HepG2 (cell line): ENCODE measurements at regions not wholly inside any gene's neighbourhood (a gene's known extent, or its start where the extent isn't known, plus 50 kb on each side); places are given as distances from the start of the nearest gene placed in this dataset.

Source experiments
- ATAC-seq: fragments of 200-7000 bp; cut with Tn5 transposase; 3 replicates; pipeline ENCODE4 v1.9.1; 2020; ENCODE audit warnings: mild to moderate bottlenecking, moderate library complexity
- BruUV-seq: library from RNA; stranded (reverse); fragments of 400-500 nt; replicated peaks from 2 replicates; lab custom pipeline; 2021; lab: Mats Ljungman, UMichigan
- CTCF ChIA-PET: fragments of 300-600 bp; formaldehyde crosslinking; extraction: SDS; loops from one replicate; lab custom pipeline; 2021; ENCODE audit warnings: low total read pairs, inconsistent platforms, low intra/inter-chr PET ratio; lab: Yijun Ruan, JAX
- POLR2A ChIA-PET: fragments of 350-600 bp; sonication (Branson Sonifier 250); formaldehyde crosslinking; loops from one replicate; lab custom pipeline; 2020; ENCODE audit warnings: antibody characterized with exemption, inconsistent platforms; lab: Yijun Ruan, JAX
- DNase-seq: peaks from one replicate; pipeline ENCODE4 v3.0.0-alpha.2; 2015; ENCODE audit warnings: low spot score
- FAIRE-seq: peaks from 3 replicates; lab custom pipeline; 2011; peaks lifted over from hg19 to GRCh38; lab: Jason Lieb, UNC
- H2AFZ ChIP-seq: one replicate; pipeline ENCODE4 v1.6.1; 2011; ENCODE audit warnings: low read length, inconsistent platforms
- H3K27ac ChIP-seq: fragments of 300-600 bp; 3 replicates; pipeline ENCODE4 v1.8.0; 2011; ENCODE audit warnings: mixed run types, mild to moderate bottlenecking, mixed read lengths, low read length, inconsistent platforms; ENCODE audit not compliant: insufficient read depth; ENCODE audit errors: extremely low read length
- H3K27me3 ChIP-seq, 2 experiments: fragments of 200-600 bp in 1 of 2; 2 replicates in 1 of 2; 3 replicates in 1 of 2; pipeline versions ENCODE4 v1.6.0 to v1.8.0; 2011; ENCODE audit warnings: low read length in 2 of 2, mild to moderate bottlenecking in 2 of 2, moderate library complexity in 2 of 2, inconsistent platforms in 1 of 2; ENCODE audit not compliant: insufficient read depth in 2 of 2, control insufficient read depth in 1 of 2
- H3K36me3 ChIP-seq, 2 experiments: fragments of 200-600 bp in 1 of 2; replicated peaks in 1 of 2; 2 replicates in 1 of 2; 3 replicates in 1 of 2; pipeline versions ENCODE4 v1.5.1 to v1.8.0; 2011; ENCODE audit warnings: low read length in 2 of 2, inconsistent platforms in 1 of 2; ENCODE audit not compliant: insufficient read depth in 2 of 2, control insufficient read depth in 1 of 2
- H3K4me1 ChIP-seq: 2 replicates; pipeline ENCODE4 v1.5.1; 2012; ENCODE audit warnings: low read length, inconsistent platforms; ENCODE audit not compliant: insufficient read depth
- H3K4me2 ChIP-seq: 2 replicates; pipeline ENCODE4 v1.6.0; 2011; ENCODE audit warnings: low read depth, low read length, inconsistent platforms
- H3K4me3 ChIP-seq, 3 experiments: fragments of 200-600 bp in 1 of 3; sonication (generic), shearing (Covaris generic) in 1 of 3; replicated peaks in 1 of 3; 2 replicates each; pipeline ENCODE4 v1.5.1; 2011 to 2016; ENCODE audit warnings: low read length in 3 of 3, inconsistent platforms in 2 of 3, low read depth in 2 of 3, mild to moderate bottlenecking in 2 of 3, control low read depth in 1 of 3, mixed read lengths in 1 of 3; ENCODE audit not compliant: insufficient read depth in 1 of 3
- H3K79me2 ChIP-seq: one replicate; pipeline ENCODE4 v1.6.1; 2011; ENCODE audit warnings: low read length, inconsistent platforms; ENCODE audit not compliant: insufficient read depth
- H3K9ac ChIP-seq: 2 replicates; pipeline ENCODE4 v1.6.0; 2011; ENCODE audit warnings: mild to moderate bottlenecking, low read depth, low read length, inconsistent platforms; ENCODE audit not compliant: insufficient read depth
- H3K9me3 ChIP-seq: 2 replicates; pipeline ENCODE4 v1.5.1; 2012; ENCODE audit warnings: mild to moderate bottlenecking, low read length
- H4K20me1 ChIP-seq: 2 replicates; pipeline ENCODE4 v1.6.0; 2011; ENCODE audit warnings: inconsistent platforms, mild to moderate bottlenecking, low read length, moderate library complexity; ENCODE audit not compliant: insufficient read depth
- JUND ChIP-seq: sonication (generic); formaldehyde crosslinking; IDR thresholded peaks from 2 replicates; pipeline ENCODE4 v1.8.0; 2022; ENCODE audit warnings: mild to moderate bottlenecking, missing genetic modification reagents
- KDM4B ChIP-seq: sonication (generic); formaldehyde crosslinking; IDR thresholded peaks from 2 replicates; pipeline ENCODE4 v1.4.0; 2020; ENCODE audit warnings: missing genetic modification reagents
- NONO ChIP-seq, 2 experiments: fragments of 450-650 bp in 1 of 2; sonication (generic) in 1 of 2; formaldehyde crosslinking in 1 of 2; IDR thresholded peaks in 1 of 2; conservative IDR thresholded peaks in 1 of 2; 2 replicates each; pipeline versions ENCODE4 v1.6.1 to v1.8.0; 2017 to 2022; ENCODE audit warnings: mild to moderate bottlenecking in 1 of 2, missing genetic modification reagents in 1 of 2, moderate library complexity in 1 of 2
- ZFP36L2 ChIP-seq: sonication (generic); formaldehyde crosslinking; IDR thresholded peaks from 2 replicates; pipeline ENCODE4 v1.4.0; 2020; ENCODE audit warnings: missing genetic modification reagents
- ZNF333 ChIP-seq: sonication (generic); formaldehyde crosslinking; IDR thresholded peaks from 2 replicates; pipeline ENCODE4 v1.4.0; 2020; ENCODE audit warnings: mild to moderate bottlenecking, missing genetic modification reagents, borderline replicate concordance
- ZNF354B ChIP-seq: sonication (generic); formaldehyde crosslinking; IDR thresholded peaks from 2 replicates; pipeline ENCODE4 v1.8.0; 2022; ENCODE audit warnings: mild to moderate bottlenecking, missing genetic modification reagents
- ZNF432 ChIP-seq: sonication (generic); formaldehyde crosslinking; IDR thresholded peaks from 2 replicates; pipeline ENCODE4 v1.5.0; 2020; ENCODE audit warnings: missing genetic modification reagents, mild to moderate bottlenecking, borderline replicate concordance
- ZNF570 ChIP-seq: sonication (generic); formaldehyde crosslinking; IDR thresholded peaks from 2 replicates; pipeline ENCODE4 v1.4.0; 2020; ENCODE audit warnings: mild to moderate bottlenecking, missing genetic modification reagents, borderline replicate concordance
- WGBS: methylation state at CpG from one replicate; pipeline ENCODE4 v1.1.6; 2017; ENCODE audit warnings: low lambda C conversion rate; 5-methylcytosine and 5-hydroxymethylcytosine counted together
- in situ Hi-C: cut with HindIII; loops from 2 replicates; pipeline ENCODE4 v1.10.0; 2017; ENCODE audit warnings: low pct_unique_long_range_greater_than_20kb; ENCODE audit not compliant: extremely low pct_ligation_motif_present
- intact Hi-C: fragments of 100-400 bp; cut with micrococcal nuclease; formaldehyde crosslinking; loops from one replicate; pipeline ENCODE4 v1.10.0; 2022; ENCODE audit not compliant: unreplicated experiment
- TF ChIP-seq, protein P1 (sequence below): sonication (generic); formaldehyde crosslinking; conservative IDR thresholded peaks from 2 replicates; pipeline ENCODE4 v1.8.1; 2023; ENCODE audit warnings: missing genetic modification reagents
- TF ChIP-seq, protein P2 (sequence below): sonication (generic); formaldehyde crosslinking; IDR thresholded peaks from 2 replicates; pipeline ENCODE4 v1.5.1; 2020; ENCODE audit warnings: mild to moderate bottlenecking, missing genetic modification reagents, borderline replicate concordance
- TF ChIP-seq, protein P3 (sequence below): sonication (generic); formaldehyde crosslinking; IDR thresholded peaks from 2 replicates; pipeline ENCODE4 v1.5.0; 2020; ENCODE audit warnings: mild to moderate bottlenecking, missing genetic modification reagents
- TF ChIP-seq, protein P4 (sequence below): sonication (generic); formaldehyde crosslinking; IDR thresholded peaks from 2 replicates; pipeline ENCODE4 v1.8.1; 2023; ENCODE audit warnings: mild to moderate bottlenecking, moderate library complexity, missing genetic modification reagents

DNA sequence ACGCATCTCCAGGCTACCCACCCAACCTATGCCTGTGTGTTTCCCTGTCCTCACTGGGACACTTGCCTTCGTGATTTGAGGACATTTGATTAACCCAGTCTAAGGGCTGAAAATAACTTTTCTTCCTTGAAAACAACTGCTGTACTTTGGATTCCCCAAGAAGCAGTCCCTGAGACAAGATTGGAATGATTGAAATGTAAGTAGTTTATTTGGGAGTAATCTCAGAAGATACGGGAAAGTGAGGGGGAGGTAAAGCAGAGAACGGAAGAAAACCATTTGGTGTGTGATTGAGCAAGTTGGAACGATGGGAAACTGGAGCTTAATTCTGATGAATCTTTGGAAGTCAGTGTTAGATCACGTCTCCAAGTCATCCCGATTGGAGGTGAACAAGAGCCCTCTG, 143.8 kb upstream of the LMCD1 start (continued):
- TF ChIP-seq ZFP36L2 (CRISPR knock-in tag) (no peak), JUND (CRISPR knock-in tag) (no peak), KDM4B (CRISPR knock-in tag) (no peak)

DNA sequence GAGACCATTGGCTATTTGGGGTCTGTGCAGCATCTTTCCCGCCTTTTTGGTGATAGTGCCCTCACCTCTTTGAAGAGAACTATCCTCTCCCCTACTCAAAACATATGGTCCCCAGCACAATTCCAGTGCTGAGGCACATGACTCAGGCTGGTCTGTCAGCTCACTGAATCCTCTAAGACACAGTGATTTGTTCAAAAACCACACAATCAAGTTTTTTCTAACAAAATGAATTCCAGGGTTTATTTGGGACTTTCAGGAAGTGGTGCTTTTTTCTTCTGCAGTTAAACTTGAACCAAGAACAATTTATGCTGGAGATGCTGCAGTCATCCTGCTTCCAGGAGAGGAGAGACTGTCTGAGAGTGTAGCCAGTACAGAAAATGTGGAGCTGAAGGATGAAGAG, 142.5 kb upstream of the LMCD1 start:
- no peaks in the 10 kb centered on the region for H3K36me3 ChIP-seq
- in situ Hi-C loops (no loop called here), intact Hi-C loops (no loop called here)
- WGBS, result 13% methylated on average over 1 of the region's 1 CpG
- no peak overlapping the region for H3K4me2 ChIP-seq
- ChIA-PET POLR2A (no interaction called here), CTCF (no interaction called here)
- ATAC-seq (no peak), FAIRE-seq (no peak), DNase-seq (no peak)
- H3K9ac ChIP-seq, result no peak overlapping the region
- no peaks in the 10 kb centered on the region for H3K4me1 ChIP-seq
- H3K4me3 ChIP-seq, result no peak overlapping the region
- H3K27me3 ChIP-seq, result no peaks in the 10 kb centered on the region; a peak in 1 of 5 replicates
- no peaks in the 10 kb centered on the region for H4K20me1 ChIP-seq
- H2AFZ ChIP-seq, result no peak overlapping the region
- H3K79me2 ChIP-seq, result no peaks in the 10 kb centered on the region
- H3K9me3 ChIP-seq, result no peaks in the 10 kb centered on the region
- BruUV-seq, result no TSS peak
- no peak overlapping the region for H3K27ac ChIP-seq
- TF ChIP-seq, protein P1, sequence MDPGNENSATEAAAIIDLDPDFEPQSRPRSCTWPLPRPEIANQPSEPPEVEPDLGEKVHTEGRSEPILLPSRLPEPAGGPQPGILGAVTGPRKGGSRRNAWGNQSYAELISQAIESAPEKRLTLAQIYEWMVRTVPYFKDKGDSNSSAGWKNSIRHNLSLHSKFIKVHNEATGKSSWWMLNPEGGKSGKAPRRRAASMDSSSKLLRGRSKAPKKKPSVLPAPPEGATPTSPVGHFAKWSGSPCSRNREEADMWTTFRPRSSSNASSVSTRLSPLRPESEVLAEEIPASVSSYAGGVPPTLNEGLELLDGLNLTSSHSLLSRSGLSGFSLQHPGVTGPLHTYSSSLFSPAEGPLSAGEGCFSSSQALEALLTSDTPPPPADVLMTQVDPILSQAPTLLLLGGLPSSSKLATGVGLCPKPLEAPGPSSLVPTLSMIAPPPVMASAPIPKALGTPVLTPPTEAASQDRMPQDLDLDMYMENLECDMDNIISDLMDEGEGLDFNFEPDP, result no peak
- TF ChIP-seq ZNF333 (CRISPR knock-in tag) (no peak), ZNF570 (CRISPR knock-in tag) (no peak), ZNF354B (CRISPR knock-in tag) (no peak), NONO (IDR thresholded peaks at IDR 0.05) (no peak), NONO (CRISPR knock-in tag; conservative IDR thresholded peaks at IDR 0.05) (no peak), ZNF432 (CRISPR knock-in tag) (no peak)
- TF ChIP-seq, protein P2, sequence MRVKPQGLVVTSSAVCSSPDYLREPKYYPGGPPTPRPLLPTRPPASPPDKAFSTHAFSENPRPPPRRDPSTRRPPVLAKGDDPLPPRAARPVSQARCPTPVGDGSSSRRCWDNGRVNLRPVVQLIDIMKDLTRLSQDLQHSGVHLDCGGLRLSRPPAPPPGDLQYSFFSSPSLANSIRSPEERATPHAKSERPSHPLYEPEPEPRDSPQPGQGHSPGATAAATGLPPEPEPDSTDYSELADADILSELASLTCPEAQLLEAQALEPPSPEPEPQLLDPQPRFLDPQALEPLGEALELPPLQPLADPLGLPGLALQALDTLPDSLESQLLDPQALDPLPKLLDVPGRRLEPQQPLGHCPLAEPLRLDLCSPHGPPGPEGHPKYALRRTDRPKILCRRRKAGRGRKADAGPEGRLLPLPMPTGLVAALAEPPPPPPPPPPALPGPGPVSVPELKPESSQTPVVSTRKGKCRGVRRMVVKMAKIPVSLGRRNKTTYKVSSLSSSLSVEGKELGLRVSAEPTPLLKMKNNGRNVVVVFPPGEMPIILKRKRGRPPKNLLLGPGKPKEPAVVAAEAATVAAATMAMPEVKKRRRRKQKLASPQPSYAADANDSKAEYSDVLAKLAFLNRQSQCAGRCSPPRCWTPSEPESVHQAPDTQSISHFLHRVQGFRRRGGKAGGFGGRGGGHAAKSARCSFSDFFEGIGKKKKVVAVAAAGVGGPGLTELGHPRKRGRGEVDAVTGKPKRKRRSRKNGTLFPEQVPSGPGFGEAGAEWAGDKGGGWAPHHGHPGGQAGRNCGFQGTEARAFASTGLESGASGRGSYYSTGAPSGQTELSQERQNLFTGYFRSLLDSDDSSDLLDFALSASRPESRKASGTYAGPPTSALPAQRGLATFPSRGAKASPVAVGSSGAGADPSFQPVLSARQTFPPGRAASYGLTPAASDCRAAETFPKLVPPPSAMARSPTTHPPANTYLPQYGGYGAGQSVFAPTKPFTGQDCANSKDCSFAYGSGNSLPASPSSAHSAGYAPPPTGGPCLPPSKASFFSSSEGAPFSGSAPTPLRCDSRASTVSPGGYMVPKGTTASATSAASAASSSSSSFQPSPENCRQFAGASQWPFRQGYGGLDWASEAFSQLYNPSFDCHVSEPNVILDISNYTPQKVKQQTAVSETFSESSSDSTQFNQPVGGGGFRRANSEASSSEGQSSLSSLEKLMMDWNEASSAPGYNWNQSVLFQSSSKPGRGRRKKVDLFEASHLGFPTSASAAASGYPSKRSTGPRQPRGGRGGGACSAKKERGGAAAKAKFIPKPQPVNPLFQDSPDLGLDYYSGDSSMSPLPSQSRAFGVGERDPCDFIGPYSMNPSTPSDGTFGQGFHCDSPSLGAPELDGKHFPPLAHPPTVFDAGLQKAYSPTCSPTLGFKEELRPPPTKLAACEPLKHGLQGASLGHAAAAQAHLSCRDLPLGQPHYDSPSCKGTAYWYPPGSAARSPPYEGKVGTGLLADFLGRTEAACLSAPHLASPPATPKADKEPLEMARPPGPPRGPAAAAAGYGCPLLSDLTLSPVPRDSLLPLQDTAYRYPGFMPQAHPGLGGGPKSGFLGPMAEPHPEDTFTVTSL (CRISPR knock-in tag), result no peak
- TF ChIP-seq, protein P3, sequence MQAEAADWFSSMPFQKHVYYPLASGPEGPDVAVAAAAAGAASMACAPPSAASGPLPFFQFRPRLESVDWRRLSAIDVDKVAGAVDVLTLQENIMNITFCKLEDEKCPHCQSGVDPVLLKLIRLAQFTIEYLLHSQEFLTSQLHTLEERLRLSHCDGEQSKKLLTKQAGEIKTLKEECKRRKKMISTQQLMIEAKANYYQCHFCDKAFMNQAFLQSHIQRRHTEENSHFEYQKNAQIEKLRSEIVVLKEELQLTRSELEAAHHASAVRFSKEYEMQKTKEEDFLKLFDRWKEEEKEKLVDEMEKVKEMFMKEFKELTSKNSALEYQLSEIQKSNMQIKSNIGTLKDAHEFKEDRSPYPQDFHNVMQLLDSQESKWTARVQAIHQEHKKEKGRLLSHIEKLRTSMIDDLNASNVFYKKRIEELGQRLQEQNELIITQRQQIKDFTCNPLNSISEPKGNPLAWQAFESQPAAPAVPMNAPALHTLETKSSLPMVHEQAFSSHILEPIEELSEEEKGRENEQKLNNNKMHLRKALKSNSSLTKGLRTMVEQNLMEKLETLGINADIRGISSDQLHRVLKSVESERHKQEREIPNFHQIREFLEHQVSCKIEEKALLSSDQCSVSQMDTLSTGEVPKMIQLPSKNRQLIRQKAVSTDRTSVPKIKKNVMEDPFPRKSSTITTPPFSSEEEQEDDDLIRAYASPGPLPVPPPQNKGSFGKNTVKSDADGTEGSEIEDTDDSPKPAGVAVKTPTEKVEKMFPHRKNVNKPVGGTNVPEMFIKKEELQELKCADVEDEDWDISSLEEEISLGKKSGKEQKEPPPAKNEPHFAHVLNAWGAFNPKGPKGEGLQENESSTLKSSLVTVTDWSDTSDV, result no peak
- TF ChIP-seq, protein P4, sequence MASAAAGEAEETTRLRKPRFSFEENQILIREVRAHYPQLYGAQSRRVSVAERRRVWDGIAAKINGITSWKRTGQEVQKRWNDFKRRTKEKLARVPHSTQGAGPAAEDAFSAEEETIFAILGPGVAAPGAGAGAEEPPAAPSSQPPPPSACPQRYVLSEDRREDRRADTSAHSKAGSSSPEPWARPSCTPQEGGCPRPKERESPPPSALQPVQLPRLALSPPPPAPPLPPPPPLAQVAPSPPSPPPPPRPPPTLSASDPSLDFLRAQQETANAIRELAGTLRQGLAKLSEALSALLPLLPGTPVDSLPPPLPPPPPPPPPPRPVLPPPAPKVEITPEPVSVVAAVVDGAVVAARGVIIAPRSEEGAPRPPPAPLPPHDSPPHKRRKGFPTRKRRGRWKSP (CRISPR knock-in tag), result no peak
